GM12891 (cell line): ENCODE measurements at regions not wholly inside any gene's neighbourhood (a gene's known extent, or its start where the extent isn't known, plus 50 kb on each side); places are given as distances from the start of the nearest gene placed in this dataset.

Experiments
- POLR2A ChIP-seq: IDR thresholded peaks from 2 replicates; pipeline ENCODE4 v1.6.1; 2011; ENCODE audit warnings: low read depth, low read length, control low read depth
- POLR2AphosphoS5 ChIP-seq: IDR thresholded peaks from 2 replicates; pipeline ENCODE4 v1.6.1; 2011; ENCODE audit warnings: low read depth, low read length, control low read depth
- SPI1 ChIP-seq: IDR thresholded peaks from 2 replicates; pipeline ENCODE4 v1.6.1; 2011; ENCODE audit warnings: low read depth, low read length, control low read depth

DNA sequence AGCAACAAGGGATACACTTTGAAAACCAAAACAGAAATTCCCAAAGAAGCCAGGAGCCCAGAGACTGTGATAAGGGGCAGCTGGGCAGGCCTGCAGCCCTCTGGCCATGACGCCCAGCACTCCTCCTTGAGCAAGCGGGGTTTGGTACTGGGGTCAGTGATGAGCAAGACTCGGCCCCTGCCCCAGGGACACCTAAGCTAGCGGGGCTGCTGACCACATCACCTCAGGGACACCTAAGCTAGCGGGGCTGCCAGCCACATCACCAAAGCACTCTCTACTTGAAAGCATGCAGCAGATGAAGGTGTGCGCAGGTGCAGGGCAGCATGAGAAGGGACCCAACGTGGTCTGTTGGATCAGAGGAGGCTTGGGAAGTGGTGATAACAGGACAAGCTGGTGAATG, 108.0 kb upstream of the PPP2R2D start:
- TF ChIP-seq POLR2A (no peak), SPI1 (no peak), POLR2AphosphoS5 (no peak)
